ENCODE measurements at regions not wholly inside any gene's neighbourhood (a gene's known extent, or its start where the extent isn't known, plus 50 kb on each side); places are given as distances from the start of the nearest gene placed in this dataset.

DNA sequence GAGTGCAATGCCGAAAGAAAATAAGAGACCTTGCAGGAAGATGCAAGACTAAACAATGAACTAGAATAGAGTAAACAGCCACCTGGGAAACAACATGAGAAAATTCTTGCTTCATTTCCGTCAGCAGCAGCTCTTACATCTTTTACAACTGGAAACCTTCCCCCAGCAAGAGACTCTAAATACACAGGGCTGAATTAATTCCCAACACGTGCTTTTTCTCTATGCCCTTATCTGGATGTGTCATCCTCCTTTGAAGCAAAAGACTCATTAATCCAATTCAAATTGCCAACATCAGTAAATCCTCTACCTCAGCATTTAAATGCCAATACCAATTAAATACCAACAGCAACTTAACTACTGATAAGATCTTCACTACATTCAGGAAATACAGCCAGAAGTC is 99.0 kb upstream of the PDE1C start:
- no peak for DNase-seq

DNA sequence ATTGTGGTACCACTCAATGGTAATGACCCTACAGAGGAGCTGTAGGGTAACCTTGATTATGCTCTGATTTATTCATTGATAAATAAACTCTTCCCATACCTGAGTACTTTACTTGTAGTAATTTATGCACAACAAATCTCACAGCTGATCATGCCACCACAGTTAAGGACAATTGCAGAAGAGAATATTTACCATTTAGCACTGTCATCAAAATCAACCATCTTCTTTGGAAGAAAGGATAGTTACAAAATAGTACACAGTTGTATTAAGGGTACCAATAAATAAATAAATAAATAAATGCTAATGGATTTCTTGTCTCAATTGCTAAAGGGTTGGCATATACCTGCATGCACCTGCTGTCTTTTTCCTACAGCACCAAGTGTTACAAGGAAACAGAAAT is 97.6 kb upstream of the PDE1C start:
- no peak for DNase-seq

DNA sequence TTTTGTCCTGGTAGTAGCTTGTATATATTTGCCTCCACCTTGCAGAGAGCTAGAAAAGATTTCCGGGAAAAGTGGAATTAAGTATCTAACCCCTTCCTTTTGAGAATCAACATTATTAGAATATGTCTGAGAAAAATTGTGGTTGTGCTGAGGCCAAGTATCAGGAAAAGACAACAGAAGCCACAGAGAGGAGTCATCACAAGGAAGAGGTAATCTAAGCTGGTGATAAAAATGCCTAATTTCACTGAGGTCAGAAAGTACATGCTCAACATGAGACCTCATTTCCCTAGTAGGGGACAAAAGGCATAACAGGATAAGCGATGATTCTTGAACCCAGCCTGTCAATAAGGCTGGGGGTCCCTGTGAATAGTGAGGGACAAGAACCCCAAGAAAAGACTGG is 97.0 kb upstream of the PDE1C start:
- DNase-seq, result no peak

DNA sequence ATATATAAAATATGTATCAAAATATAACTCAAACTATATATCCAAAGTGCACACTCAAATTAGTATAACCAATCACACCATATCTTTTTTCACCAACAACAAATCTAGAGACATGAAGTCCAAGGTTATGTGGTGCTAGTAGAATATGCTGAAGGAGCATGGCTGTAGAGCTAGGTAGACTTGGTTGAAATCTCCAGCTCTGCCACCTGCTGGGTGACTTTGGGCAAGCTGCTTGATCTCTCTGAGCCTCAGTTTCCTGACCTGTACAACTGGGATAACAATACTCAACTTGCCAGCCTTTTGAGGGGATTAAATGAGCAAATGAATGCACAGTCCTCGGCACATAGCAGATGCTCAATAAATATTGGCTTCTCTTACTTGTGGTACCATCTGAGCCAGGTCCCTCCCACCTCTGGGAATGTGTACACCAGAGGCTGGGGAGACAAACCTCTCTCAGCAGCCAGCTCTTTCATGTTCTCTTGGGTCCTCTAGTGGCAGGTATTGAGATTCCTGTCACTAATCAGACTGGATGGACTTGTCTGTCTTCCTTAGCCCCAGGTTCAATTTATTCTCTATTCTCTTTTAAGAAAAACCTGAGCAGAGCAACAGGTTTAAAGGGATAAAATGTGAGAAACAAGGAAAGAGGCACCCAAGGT is 94.3 kb upstream of the PDE1C start:
- no peak for DNase-seq

DNA sequence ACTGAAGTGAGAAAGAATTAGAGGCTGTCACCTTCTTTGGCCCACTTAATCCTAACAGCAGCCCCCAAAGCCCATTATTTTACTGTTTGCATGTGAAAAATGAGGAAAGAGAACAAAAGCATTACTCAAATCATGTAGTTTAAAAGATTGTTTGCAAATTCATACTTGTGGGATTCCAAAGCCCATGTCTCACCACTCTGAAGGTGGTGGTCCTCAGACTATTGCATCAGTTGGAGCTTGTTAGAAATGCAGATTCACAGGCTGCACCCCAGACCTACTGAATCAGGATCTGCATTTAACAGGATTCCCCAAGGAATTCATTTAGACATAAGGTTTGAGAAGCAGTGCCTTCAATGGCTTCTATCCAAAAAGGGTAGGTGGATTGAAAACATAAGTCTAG is 93.7 kb upstream of the PDE1C start:
- DNase-seq, result no peak

DNA sequence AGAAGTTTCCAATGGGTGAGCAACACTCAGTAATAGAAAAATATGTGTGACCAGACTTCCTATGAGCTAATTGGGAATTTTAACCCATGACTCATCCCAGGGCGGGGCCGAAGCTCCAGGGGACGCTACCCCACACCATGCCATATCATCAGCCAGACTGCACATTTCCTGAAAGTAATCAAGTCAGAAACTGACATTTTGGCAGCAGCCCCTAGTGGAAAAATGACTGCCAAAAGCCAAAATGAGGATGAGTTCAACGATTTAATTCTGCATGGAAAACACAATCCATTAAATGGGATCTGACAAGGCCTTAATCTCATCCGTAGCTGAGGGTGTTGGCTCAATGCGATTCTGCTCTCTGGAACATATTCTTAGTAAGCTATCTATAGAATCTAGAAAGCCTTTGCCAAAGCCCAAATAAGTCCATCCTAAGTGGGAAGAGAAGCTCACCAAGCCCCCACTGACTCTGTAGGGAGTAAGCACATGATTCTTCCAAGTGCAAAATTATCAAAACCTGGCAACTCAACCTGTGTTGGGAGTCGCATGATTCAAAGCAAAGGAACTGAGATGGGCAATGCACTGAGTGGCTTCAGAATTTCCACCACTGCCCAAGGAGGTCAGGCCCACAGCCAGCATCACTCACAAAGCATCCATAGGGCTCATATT is 93.1 kb upstream of the PDE1C start:
- no peak for DNase-seq

DNA sequence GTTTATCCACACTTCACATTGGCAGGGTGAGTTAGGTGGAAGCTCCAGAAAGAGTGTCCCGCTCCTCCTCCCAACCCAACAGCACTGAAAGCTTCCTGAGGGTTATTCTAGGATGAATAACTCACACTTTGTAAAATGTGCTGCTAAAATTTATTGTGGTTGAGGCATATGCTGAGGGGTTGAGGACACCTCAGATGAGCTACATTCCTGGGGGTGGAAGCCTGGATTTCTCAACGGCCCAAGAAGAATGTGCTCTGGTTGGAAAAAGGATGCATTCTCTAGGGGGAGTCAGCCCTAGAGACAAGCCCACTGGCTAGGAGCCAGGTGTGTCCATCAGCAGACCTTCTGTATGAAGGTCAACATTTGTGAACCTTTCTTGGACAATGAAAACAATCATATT is 91.5 kb upstream of the PDE1C start:
- no peak for DNase-seq

DNA sequence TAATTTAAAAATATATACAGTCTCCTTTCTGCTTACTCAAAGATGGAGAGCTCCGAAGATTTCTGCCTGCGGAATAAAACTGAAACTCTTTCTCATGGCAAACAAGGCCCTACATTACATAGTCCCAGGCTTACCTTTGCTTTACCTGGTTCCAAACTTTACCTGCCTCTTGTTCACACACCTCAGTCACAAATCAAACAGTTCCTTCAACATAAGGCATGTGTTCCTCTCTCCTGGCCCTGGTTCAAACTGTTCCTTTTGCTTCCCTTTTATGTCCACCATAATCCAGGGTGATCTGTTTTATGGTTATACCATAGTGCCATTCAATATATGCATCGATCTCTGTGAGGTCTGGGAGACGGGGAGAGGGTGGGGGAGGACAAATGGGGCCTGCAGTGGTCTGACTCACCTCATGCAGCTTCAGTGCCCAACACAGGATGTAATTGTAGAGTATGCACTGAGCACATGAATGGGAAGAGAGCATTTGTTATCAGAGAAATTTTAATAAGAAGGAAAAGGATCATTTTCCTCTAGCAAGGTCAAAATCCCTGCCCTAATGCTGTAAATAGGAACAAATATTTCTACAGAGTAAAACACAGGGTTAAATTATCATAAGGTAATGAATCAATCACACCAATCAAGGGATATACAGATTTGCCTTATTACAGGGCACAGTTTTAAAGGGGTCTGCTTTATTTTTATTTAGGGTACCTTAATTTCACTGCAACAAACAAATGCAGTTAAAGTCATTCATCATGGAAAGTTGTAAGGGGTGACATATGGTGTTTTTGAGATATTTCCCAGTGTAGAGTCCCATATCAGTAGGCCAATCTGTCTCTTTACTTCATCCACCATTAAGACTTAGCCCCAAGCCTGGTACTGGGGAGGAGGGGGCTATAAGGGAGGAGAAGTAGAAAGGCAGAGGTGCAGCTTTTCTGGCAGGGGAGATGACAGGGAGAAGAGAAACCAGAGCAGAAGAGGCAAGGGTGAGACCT is 88.8 kb upstream of the PDE1C start:
- DNase-seq, result no peak

DNA sequence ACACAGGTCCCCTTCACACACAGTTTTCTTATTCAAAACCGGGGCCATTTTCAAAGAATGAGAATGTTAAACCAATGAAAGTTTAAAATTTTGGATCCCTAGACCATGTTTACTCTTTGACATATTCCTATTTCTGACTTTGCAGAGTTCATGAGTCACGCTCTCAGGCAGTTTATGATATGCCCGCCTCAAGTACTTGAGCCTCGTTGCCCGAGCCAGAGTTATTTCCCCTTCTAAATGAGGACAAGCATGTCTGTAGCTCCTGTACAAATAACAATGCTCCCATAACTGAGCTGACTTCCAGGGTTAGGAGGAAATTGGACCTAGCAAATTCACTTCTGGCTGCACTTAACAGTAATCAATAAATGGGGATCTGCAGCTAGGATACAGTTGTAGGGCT is 87.9 kb upstream of the PDE1C start:
- no peak for DNase-seq

DNA sequence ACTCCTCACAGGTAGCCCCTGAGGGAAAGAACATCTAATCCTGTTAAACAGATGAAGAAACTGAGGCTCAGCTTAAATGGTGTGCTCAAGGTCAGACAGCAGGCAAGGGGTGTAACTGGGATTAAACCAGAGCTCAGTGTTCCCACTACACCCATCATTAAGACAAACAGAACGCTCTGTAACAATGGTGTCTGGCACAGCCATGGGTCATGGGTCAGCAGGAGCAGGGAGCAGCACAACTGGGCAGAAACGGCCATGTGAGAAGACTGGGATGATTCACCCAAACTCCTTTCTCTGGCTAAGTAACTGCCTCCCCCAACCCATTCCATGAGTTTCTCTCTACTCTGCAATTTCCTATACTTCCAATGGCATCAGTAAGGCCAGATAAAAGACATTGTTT is 85.5 kb upstream of the PDE1C start:
- no peak for DNase-seq

DNA sequence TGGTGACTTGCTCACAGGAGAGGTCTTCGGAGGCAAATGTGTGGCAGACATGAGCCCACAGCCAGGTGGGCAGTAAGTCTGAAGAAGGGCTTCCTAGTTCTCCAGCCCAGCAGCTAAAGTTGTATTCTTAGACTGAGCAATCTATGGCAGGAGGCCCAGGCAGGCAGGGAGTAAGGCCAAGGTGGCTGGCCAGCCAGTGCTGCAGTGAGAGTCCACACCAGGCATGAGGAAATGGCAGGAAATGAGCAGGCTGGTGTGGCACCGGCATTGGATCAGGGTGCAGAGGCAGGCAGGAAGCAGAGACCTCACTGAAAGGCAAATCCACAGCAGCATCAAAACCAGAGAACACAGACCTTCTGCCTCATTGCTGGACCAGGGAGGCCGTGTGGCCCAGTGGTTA is 84.6 kb upstream of the PDE1C start:
- no peak for DNase-seq

DNA sequence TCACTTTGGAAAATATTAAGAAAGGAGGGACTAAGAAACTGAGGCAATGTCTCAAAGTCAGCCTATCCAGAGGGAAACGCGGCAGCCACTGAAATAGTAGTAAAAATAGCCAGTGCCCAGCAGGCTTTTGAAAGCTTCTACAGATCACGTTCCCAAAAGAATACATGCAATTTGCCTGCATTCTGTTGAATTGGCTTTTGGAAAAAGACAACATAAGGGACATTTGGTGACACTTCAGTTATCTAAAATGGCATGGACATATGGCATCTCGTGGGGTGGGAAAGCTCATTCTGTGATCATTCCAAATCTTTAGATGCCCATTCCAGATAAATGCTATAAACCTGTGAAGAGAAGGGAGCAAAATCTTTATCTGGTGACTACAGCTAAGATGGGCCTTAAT is 82.8 kb upstream of the PDE1C start:
- no peak for DNase-seq

DNA sequence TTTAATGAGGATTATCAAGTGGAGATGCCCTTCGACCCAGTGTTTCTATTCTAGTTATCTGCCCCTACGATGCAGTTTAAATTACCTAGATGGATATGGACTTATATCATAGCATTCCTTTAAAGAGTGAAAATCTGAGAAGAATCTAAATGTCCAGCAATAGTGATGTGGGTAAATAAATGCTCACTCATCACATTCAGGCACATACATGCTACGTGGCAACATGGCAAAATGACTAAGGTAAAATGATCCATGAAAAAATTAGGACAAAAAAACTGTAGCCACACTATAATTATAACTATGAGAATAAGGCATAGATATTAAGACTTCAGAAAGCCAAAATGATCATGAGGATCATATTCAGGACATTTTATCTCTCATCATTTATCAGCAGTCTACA is 82.4 kb upstream of the PDE1C start:
- DNase-seq, result no peak

DNA sequence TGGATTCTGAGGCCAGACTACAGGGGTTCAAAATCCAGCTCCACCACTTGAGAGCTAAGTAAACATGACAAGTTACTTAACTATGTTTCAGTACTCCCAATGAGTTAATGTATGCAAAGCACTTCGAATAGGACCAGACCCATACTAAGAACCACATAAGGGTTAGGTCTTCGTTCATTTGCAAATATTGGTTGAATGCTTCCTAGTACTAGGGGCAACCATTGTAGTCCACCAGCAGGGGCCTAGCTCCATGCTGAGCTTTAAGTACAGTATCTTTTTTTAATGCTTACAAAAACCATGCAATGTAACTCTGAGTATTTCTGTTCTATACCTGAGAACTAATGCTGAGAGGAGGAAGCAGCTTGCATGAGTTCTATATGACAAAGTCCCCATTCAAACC is 80.4 kb upstream of the PDE1C start:
- DNase-seq, result no peak

DNA sequence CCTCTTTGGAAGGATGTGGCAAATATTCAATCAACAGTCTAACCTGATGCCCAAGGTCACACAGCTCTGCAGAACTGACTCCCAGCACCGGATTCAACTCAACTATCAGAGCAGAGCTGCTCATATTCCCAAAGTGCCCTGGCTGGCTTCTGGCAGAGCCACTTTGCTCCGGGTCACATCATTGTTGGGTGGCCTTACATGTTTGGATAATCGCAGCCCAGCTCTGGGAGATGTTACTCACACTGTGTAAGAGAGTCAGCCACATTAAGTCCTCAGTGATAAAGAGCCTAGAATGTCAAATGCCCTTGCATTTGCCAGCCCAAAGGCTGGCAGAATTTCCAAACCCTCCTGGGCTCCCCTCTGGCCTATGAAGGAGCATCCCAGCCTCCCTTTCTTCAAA is 79.8 kb upstream of the PDE1C start:
- no peak for DNase-seq

DNA sequence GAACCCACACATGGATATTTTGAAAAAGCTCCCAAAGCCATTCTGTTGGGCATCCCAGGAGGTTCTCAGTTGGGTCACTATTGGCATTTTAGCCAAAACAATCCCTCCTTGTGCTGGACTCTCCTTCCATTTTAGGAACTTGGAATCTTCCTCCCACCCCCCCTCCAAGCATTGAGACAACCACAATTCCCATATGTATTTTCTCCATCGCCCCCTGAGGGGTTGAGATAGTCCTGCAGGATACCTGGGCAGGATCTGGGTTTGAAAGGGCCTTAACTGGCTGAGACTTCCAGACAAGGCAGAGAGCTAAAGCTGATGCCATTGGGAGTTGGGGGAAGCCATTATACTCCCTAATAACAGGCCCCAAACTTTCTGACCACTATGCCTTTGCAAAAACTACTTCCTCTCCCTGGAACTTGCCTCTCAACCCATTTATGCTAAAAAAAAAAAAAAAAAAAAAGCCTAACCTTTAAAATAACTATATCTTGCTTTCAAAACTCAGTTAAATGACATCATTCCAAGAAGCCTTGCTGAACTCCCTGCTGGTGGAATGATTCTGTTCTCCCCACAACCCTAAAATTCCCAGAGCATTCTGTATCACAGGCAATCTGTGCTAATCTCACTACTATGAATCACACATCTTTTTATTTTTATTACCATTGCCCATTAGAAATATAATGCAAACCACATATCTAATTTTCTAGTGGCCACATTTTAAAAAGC is 77.5 kb upstream of the PDE1C start:
- DNase-seq, result no peak

DNA sequence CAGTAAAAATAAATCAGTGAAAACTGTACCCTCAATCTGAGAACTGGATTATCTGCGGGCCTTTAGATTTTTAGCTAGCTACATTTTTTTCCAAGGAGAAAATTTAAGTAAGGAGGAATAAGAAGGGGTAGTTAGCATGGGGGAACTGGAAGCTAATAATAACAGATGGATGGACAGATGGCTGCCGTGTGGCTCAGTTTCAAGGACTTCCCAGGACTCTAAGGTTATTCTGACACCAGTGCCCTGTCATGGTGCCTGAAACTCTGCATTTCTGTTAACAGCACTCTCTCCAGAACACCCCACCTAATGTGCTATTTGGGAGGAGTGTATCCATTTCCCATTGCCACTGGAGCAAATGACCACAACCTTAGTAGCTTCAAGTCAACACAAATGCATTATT is 75.7 kb upstream of the PDE1C start:
- DNase-seq, result no peak

DNA sequence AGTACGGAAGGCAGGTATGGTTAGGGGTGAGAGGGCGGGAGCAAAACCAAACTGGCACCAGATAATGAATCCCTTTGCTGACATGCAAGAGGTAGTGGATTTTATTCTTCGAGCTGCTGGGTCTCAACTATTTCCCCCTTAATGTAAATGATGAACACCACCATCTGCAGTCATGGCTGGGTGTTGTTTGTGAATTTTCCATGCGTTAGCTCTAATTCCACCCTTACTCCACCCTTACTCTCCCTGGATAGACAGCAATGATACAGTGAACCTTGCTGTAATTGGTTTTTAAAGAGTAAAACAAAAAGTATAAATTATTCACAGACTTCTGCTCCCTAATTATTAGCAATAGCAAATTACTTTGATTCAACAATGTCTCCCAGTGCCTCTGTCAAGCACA is 74.5 kb upstream of the PDE1C start:
- no peak for DNase-seq

DNA sequence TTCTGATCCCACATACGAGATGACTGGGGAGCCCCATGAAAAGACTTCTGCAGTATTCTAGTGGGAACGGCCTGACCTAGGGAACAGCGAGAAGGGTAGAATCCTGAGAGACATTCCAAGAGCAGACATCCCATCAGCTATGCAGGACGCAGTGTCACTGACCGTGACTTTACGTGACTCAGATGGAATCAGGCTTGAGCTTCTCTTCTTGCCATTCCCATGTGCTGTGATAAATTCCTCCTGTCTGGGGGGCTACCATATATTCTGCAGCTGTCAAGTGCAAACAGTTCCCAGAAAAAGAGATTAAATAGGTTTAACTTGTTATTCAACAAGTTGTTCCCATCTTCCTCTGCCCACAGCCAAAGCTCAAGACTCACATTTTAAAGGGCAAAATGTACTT is 73.1 kb upstream of the PDE1C start:
- no peak for DNase-seq

DNA sequence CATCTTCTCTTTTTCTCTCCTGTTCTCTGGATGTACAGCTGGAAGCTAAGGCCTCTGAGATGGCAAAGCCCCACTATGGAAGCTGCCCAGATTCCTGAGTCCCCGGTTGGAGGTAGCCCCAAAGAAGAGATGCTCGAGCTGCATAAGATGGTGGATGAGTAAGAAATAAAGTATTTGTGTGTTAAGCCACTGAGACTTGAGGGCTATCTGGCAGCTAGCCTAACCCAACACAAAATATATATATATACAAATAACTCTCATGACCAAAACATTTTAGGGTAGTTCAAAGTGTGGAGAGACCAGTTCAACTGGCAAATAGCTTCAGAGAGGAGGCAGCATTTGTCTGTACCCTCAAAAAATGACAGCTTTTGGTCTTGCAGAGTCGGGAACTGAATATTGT is 72.4 kb upstream of the PDE1C start:
- DNase-seq, result no peak

DNA sequence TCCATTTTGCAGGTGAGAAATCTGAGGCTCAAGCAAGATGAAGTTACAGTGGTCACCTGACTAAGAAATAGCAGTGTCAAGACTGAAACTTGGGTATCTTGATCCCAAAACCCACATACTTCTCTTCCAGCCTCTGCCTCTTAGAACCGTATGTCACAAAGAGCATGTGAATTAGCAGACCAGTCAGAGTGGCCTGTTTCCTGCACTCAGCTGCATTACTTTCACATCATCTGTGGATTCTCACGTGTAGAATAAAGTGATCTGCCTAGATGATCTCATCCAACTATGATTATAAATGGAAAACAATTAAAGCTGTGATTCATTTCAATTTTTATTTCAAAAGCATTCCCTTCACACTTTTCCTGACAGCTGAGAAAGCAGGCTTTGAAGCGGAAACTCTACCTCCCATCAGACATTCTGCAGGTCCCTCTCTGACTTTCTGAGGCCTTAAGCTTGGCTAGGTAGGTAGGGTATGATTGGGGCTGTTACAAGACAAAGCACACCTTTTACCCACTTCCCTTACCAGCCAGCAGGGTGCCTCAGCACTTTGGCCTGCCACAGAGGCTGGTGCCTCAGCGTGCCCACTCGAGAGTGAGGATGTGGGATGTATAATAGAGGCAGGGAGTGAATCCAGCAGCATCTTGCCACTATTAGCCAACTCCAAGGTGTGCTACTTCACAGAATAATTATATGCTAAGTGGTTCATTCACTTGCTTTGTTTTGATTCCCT is 70.2 kb upstream of the PDE1C start:
- no peak for DNase-seq

DNA sequence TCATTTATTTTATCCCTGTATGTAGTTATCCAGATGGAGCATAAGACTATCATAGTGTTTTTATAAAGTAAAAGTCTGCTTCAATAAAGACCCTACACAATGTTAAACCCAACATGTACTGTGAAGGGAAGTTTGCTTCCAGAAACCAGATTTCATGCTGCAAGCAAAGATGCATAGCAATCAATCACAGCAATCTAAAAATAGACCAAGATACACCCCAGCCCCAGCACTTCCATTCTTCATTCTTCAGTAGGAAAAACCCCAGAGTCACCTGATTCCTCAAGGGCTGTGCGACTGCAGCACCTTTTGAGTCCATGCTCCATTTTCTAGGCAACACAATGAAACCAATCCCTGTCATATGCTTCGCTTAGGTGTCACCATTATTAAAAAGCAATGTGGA is 66.9 kb upstream of the PDE1C start:
- no peak for DNase-seq

DNA sequence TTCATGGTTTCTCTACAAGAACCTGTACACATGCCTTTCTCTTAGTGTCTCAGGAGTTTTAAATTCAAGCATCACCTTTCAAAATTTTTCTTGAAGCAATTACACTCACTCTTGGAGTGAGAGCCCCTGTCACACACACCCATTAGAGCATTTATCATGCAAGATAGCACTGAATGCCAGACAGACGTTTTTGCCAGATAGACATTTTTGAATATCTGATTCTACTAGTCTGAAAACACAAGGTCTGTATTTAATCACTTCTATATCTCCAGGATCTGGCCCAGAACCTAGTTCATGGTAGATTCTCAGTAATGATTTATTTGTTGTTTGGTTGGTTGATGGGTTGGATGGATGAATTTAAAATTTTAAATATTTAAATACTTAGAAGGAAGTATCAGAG is 60.9 kb upstream of the PDE1C start:
- DNase-seq, result no peak
